ENCODE measurements at regions not wholly inside any gene's neighbourhood (a gene's known extent, or its start where the extent isn't known, plus 50 kb on each side); places are given as distances from the start of the nearest gene placed in this dataset.

- Mint-ChIP-seq H3K27ac (no peak overlapping the region), H3K36me3 (ENCODE audit: low read depth) (no peaks in the 10 kb centered on the region), H3K27me3 (ENCODE audit: insufficient read depth) (0 out of 2 replicates have a peak, but pooled peaks cover 1% of the 10 kb centered on the region), H3K9me3 (no peaks in the 10 kb centered on the region), H3K4me1 (ENCODE audit: low read depth) (peaks cover 18% of the 10 kb centered on the region), H3K4me3 (no peak overlapping the region)
- no peak for DNase-seq
- no peak for TF ChIP-seq CTCF (IDR thresholded peaks at IDR 0.05)
Measured at GRCh38 chr12:90254796-90255195, 546.2 kb upstream of the ATP2B1 start.

- Mint-ChIP-seq H3K4me3 (no peak overlapping the region), H3K9me3 (no peaks in the 10 kb centered on the region), H3K27me3 (ENCODE audit: insufficient read depth) (peaks cover 1% of the 10 kb centered on the region; the same call in 1 of the 2 replicates), H3K36me3 (ENCODE audit: low read depth) (no peaks in the 10 kb centered on the region), H3K27ac (peak overlapping the region; percentile 56; the same call in 1 of the 2 replicates), H3K4me1 (ENCODE audit: low read depth) (peaks cover 18% of the 10 kb centered on the region)
- peak; percentile 87 for DNase-seq
- peak; percentile 60 for TF ChIP-seq CTCF (IDR thresholded peaks at IDR 0.05)
Measured at GRCh38 chr12:90253674-90254181, 545.1 kb upstream of the ATP2B1 start.

GRCh38 chr12:90253136-90253535 is 544.5 kb upstream of the ATP2B1 start:
- H3K4me1 Mint-ChIP-seq (ENCODE audit: low read depth), result peaks cover 18% of the 10 kb centered on the region
- DNase-seq, result no peak
- H3K9me3 Mint-ChIP-seq, result no peaks in the 10 kb centered on the region
- peaks cover 1% of the 10 kb centered on the region; the same call in 1 of the 2 replicates for H3K27me3 Mint-ChIP-seq (ENCODE audit: insufficient read depth)
- no peaks in the 10 kb centered on the region for H3K36me3 Mint-ChIP-seq (ENCODE audit: low read depth)
- no peak overlapping the region for H3K27ac Mint-ChIP-seq
- no peak overlapping the region for H3K4me3 Mint-ChIP-seq
- no peak for TF ChIP-seq CTCF (IDR thresholded peaks at IDR 0.05)

- DNase-seq, result no peak
- Mint-ChIP-seq H3K9me3 (no peaks in the 10 kb centered on the region), H3K27ac (no peak overlapping the region), H3K4me1 (ENCODE audit: low read depth) (peaks cover 18% of the 10 kb centered on the region), H3K27me3 (ENCODE audit: insufficient read depth) (no peaks in the 10 kb centered on the region; the same call in 1 of the 2 replicates), H3K36me3 (ENCODE audit: low read depth) (no peaks in the 10 kb centered on the region), H3K4me3 (no peak overlapping the region)
- no peak for TF ChIP-seq CTCF (IDR thresholded peaks at IDR 0.05)
Measured at GRCh38 chr12:90250766-90251165, 542.1 kb upstream of the ATP2B1 start.

GRCh38 chr12:90250042-90250441 is 541.4 kb upstream of the ATP2B1 start:
- Mint-ChIP-seq H3K4me3 (no peak overlapping the region), H3K9me3 (no peaks in the 10 kb centered on the region), H3K36me3 (ENCODE audit: low read depth) (no peaks in the 10 kb centered on the region), H3K4me1 (ENCODE audit: low read depth) (peaks cover 18% of the 10 kb centered on the region), H3K27me3 (ENCODE audit: insufficient read depth) (no peaks in the 10 kb centered on the region; the same call in none of the 2 replicates), H3K27ac (no peak overlapping the region)
- no peak for TF ChIP-seq CTCF (IDR thresholded peaks at IDR 0.05)
- no peak for DNase-seq

GRCh38 chr12:90246688-90247087 is 538.0 kb upstream of the ATP2B1 start:
- H3K4me3 Mint-ChIP-seq, result no peak overlapping the region

More at GRCh38 chr12:90246688-90247087, 538.0 kb upstream of the ATP2B1 start:
- no peak for TF ChIP-seq CTCF (IDR thresholded peaks at IDR 0.05)
- DNase-seq, result no peak
- Mint-ChIP-seq H3K27me3 (ENCODE audit: insufficient read depth) (peaks cover under 1% of the 10 kb centered on the region), H3K9me3 (no peaks in the 10 kb centered on the region), H3K4me1 (ENCODE audit: low read depth) (no peaks in the 10 kb centered on the region), H3K36me3 (ENCODE audit: low read depth) (no peaks in the 10 kb centered on the region), H3K27ac (no peak overlapping the region)
